ENCODE measurements at regions not wholly inside any gene's neighbourhood (a gene's known extent, or its start where the extent isn't known, plus 50 kb on each side); places are given as distances from the start of the nearest gene placed in this dataset.
"Not testable (repeated sequence)": the region's sequence is repeated elsewhere in the genome, so short reads cannot be mapped to it uniquely, and the experiment has no call there.

DNA sequence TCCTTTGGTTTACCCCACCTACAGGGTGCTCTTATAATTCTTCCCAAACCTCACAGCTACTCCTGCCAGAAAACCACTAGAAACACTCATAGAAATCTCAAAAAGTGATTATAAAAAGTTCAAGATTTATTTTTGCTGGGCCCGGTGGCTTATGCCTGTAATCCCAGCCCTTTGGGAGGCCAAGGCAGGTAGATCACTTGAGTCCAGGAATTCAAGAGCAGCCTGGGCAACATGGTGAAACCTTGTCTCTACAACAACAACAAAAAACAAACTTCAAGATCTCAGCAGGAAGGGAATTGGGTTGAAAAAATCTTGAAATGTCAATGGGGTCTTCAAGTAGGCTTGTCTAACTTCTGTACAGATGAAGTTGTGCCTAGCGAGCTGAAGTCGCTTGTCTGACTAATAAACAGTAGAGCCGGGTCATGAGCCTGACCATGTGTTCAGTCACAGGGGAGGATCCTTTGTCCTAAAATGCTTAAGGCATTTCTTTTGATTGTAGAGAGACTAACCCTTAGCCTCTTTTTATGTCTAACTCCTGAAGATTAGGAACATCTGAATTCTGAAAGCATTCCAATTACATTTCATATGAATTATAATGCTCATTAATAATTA is 124.6 kb downstream of the NOC3L start:
- no peak for DNase-seq

DNA sequence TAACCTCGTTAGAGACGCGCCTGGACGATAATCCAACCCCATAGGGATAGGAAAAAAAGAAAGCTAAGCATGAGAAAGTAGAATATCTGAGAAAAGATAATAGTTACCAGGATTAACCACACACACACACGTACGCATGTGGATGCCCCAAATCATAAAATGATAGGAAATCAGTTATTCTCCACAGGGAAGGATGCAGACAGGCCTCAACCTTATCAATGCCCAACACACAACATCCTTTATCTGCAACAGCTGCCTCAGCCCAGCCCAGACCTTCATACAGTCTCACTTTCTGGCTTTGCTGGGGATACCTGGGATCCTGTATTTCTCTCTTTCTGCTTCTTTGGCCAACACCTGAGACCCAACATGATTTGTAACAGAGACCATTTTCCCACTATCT is 123.0 kb downstream of the NOC3L start:
- DNase-seq: no peak

DNA sequence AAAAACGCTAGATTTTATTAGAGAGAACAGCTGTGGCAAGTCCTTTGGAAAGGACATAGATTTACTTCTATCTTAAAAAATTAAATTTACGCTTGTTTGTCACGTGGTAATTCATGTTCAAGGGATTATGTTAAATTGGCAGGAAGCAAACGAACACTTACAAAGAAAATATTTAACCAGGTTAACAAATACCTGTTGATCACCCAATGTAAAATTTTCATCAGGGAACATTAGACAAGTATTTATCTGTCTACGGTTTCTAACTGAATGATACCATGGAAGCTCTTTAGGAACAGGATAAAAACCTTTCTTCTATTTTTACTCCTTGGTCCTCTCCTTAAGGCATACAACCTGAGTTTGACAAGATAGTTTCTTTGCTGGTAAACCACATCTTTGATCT is 122.2 kb downstream of the NOC3L start:
- DNase-seq: no peak

DNA sequence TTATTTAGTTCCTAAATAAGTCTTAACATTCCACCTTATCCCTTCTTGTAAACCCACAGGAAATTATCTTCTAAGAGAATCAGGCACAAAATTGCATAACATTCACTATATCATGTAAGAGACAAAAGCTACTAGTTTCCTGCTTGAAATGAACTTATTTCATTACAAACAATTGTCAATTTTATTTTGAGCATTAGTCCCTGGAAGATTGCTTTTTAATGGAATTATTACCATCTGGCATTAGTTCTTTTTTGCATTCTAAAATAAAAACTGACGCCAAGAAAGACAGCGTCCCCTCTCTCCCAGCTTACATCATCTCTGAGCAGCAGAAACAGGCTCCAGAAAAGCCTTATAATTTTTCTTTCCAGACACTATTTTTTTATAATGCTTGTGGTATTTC is 121.8 kb downstream of the NOC3L start:
- no peak for DNase-seq

DNA sequence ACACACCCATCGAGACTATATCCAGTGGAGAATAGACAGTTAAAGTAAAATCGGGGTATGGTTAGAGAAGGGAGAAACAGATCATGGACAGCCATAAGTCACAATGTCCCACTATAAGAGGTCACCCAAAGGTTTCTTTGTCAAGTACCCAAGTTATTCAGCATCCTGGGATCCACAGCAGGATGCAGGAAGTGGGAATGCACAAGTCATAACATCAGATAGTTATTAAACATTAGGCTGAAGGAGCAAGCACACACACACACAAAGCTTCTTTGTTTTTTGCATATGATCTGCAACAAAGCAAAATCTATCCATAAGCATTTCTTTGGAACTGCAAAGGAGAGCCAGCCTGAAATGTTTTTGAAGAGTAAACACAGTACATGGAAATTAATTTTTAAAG is 111.6 kb downstream of the NOC3L start:
- no peak for DNase-seq

DNA sequence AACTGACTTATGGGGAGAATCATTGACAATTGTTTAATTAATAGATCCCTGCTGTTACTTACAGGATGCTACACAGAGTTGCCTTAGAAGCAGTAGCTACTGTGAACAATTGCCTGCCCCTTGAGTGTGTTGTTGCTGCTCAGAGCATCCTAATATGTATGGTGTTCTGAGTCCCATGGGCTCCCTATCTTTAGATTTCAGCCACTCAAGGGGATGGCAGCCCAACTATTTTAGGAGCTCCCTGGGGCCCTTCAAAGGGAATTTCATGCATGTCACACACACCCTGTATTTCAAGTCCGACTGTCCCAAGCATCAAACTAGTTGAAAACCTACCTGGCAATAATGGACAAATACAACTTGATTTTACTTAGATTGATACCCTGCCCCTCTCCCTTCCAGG is 111.2 kb downstream of the NOC3L start:
- DNase-seq: no peak

DNA sequence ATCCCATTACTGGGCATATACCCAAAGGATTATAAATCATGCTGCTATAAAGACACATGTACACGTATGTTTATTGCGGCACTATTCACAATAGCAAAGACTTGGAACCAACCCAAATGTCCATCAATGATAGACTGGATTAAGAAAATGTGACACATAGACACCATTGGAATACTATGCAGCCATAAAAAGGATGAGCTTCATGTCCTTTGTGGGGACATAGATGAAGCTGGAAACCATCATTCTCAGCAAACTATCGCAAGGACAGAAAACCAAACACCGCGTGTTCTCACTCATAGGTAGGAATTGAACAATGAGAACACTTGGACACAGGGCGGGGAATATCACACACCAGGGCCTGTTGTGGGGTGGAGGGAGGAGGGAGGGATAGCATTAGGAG is 105.3 kb downstream of the NOC3L start:
- not testable (repeated sequence) for DNase-seq

DNA sequence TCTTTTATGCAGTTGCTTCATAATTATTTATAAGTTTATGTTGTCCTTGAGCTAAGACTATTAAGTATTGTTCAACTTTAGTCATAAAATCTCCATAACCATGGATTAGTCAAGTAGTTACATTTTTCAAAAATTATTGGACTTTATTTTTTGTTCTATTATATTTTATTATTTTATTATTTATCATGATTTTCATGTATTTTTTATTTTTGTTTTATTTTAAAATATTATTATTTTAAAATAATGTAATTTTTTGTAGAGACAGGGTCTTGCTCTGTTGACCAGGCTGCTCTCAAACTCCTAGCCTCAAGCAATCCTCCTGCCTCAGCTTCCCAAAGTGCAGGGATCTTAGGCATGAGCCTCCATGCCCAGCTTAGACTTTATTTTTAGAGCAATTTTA is 102.3 kb downstream of the NOC3L start:
- DNase-seq: no peak

DNA sequence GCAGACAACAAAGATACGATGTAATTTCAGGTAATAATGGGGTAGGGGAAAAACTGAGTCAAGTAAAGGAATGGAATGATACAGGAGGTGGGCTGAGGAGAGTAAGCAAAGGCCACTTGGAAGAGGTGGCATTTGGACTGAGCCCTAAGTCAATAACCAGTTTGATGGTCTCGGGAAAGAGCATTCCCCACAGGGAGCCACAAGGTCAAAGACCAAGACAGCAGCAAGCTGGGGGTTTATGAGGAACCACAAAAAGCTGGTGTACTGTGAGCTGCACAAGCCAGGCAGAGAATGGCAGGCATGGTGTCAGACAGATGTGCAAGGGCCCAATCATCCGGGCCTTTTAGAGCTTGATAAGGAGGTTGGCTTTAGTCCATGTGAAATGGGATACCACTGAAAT is 98.7 kb downstream of the NOC3L start:
- no peak for DNase-seq

DNA sequence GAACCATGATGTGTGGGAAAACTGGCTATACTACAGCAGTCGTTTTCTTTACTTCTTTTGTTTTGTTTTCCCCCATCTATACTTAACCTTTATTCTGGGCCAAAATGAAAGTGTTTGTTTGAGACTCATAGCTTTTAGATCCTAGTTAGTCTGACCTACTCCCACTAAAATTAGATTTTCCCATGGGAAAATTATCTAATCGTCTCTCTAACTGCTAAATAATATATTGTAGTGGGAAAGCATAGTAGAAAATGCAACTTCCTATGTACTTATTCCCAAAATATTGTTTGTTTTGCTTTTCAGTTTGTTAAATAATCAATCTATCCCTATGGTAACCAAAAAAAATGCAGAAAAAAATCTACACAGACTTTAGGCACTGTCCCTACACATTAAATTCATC is 96.6 kb downstream of the NOC3L start:
- DNase-seq: no peak

DNA sequence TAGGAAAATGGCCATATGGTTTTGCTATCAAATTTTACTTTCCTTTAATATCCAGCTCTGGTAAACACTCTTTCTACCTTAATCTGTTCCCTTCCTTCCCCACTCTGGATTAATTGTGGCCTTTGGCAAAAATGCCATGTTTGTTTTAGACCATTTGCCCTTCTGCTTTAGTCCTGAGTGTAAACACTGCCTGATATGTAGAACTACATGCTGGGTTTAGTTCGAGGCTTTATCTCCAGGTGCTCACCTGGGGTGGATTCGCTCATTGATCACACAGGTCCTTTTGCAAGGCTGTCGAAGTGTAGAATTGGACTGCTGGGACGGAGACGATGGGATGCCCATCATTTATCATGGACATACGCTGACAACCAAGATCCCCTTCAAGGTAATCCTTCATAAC is 94.1 kb downstream of the NOC3L start:
- DNase-seq: no peak

DNA sequence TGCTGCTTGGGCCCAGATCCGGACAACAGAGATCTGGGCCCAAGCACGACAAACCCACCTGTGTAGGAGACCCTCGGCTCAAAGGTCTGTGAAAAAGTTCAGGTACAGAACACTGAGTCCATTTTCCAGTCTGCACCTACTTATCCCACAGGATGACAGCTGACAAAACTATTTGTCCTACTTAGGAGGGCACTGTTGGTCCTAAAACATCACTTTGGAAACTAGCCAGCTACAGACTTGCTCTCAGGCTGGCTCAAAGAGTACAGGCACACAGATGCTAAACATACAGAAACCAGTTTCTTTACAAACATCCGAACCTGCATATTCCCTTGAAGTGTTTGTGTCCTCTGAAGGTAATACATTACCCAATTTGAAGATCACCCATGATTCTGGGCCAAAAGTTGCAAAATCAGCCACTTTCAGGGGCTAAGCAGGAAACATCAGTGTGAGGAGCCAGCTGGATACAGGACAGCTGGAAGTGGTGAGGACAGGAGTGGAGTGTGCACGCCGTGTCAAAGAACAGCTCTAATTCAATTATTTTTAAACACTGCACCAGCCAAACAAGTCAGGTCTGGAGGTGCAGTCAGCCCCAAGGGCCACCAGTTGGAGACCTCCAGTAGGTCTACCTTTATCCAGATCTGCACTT is 88.5 kb downstream of the NOC3L start:
- DNase-seq: no peak

DNA sequence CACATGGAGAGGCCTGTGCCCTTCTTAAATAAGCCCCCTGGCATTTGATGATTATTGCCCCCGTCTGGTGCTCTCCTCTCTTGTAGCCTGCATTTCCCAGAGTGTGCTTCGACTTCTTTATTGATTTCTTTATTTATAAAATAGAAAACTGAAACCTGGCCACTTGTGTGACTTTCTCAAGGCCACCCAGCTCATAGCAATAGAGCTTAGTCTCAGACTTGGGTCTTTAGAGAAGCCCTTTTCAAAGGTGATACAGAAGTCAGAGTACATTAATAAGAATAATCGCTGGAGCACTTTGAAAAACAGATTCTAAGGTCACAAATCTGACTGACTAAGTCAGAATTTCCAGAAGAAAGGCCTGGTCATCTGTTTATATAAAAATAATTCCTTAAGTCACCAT is 86.6 kb downstream of the NOC3L start:
- no peak for DNase-seq

DNA sequence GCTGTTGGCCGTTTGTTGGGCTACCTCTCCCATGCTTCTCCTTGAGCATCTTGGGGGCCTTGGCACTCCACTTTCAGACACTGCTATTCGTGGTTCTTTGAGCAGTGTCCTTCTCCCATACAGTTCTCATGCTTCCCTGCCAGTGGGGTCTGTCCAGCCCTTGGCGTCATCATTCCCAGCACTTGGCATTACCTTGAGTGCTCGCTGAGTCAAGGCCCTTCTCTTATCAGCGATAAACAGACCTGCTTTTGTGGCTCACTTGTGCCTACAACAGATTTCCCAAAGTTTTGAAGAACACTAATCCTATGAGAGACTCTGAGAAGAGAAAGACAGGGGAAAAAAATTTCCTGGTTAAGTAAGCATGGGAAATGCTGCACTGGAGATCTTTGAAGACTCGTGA is 85.3 kb downstream of the NOC3L start:
- no peak for DNase-seq

DNA sequence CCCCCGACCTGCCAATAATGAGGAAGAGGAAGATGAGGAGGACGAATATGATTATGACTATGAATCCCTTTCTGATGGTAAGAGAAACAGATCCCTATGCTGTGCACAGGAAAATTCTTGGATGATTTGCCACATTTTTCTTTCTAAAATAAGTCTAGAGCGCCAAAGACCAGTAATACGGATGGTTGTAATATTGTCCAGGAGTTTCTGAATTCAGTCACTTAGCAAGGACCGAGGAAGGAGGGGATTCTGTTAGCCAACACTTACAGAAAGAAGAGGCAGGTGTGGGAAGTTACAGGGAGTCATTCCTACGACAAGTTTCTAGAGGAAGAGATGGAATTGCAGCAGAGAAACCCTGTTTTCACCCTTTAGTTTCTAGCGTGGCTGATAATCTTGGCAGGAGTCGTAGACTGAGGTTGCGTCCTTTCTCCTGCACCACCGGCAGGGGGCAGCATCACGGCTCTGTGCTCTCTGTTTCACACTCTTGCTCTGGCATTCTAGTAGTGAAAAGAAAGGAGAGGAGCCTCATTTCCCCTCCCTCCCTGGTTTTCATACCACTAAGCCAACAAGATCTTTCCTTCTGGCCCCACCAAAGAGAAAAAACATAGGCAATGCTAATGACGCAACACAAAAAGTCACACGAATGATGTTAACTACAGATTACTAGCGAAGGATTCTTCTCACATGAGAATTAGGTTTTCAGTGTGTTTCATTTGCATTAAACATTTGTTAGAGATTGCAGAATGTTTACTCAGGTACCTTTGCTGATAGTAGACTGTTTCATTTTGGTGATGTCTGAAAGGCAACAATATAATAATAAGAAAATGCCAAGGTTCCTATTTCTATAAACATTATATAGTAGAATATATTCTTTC is 82.7 kb downstream of the NOC3L start:
- DNase-seq: peak; percentile 48

DNA sequence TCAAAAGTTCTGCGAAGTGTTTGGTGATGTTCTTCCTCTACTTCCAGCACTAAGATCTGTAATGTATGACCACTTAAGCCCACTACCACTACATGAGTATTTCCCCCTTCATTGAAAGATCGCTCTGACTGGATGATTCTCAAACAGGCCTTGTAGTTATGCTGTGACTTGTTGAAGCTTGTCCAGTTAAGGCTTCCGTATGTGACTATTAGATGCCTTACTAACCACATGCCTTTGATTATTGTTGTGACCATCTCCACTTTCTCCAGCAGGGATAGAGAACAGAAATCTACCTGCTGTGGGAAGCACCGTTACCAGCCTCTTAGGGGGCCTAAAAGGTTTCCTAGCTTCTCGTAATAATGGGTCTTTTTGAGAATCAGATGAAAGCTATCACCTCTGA is 81.1 kb downstream of the NOC3L start:
- DNase-seq: no peak

DNA sequence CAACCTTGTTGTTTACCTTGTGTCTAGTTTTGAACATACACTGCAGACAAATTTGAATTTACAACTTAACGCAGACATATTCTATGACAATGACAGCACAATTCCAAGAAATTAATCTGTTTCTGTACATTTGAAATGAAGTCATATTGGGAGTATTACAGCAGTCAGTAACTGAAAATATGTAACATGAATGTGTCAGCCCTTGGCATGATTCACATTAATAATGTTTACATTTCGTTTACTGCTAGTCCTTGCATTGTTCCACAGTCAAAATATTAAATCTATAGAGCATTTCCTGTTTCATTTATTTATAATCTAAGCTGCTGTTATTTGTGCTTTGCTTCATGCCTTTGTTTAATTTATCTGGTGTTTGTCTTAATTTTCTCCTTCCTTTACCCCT is 80.4 kb downstream of the NOC3L start:
- DNase-seq: no peak
